ENCODE measurements at regions not wholly inside any gene's neighbourhood (a gene's known extent, or its start where the extent isn't known, plus 50 kb on each side); places are given as distances from the start of the nearest gene placed in this dataset.

DNA sequence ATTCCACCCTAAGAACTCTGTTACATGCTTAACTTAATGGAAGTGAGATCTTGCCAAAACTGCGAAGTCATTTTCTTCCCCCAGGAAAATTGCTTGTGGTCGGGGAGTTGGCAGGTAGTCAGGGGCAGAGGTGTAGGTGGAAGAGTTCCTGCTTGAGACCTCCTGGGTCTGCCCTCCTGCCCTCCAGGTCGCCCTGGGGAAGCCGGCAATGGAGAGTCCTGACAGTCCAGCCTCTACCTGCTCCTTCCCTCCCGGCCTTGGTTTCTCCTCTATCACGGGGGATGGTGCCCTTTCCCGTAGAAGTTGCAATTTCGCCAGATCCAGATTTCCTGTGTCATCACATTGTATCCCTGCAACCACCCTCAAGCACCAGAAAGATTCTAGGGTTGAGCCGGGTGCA is 463.8 kb downstream of the MATN1 start:
- DNase-seq, result no peak

- no peak for DNase-seq
These were observed 464.5 kb downstream of the MATN1 start for GRCh38 chr1:30258876-30259275.

- DNase-seq, result no peak
These were observed 464.9 kb downstream of the MATN1 start for GRCh38 chr1:30258471-30258870.

DNA sequence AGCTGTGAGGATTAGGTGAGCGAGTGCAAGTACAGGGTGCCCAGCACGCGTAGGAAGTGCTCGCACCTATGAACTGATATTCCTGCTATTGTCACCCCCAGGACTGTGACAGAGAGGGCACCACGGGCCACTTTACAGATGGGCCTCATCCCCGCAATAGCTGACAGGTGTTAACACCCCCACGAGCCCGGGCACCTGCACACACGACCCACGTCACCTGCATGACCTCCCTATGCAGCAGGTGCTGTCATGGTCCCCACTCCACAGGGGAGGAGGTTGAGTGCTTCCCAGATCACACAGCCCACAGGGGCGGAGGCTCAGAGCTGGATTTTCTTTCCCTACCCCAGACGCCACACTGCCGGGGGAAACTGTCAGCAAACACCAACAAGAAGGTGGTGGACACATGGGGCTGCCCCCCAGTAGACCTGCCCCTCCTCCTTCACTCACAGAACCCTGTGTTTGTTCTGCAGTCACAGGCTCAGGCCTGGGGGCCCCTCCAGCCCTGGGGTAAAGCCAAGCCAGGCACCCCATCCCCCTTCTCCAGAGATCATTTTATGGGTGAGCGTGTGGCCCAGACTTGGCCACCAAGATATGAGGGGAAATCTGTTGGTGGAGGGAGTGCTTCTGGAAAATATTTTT is 465.5 kb downstream of the MATN1 start:
- no peak for DNase-seq

DNA sequence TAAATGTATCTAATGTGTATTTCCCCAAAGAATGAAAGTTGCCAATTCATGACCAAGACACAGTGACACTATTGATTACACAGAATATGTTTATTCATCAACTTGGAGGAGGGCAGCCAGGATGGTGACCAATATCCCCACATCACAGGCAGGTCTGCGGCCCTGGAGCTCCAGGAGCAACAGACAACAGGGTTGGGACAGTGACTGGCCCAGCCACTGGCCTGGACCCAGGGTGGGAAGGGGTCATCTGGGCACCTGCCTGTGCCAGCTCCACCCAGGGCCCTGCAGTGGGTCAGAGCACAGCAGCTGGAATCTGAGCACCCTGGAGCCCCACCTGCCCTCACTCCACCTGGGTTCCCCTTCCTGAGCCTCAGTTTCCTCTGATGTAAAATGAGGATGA is 466.1 kb downstream of the MATN1 start:
- no peak for DNase-seq

DNA sequence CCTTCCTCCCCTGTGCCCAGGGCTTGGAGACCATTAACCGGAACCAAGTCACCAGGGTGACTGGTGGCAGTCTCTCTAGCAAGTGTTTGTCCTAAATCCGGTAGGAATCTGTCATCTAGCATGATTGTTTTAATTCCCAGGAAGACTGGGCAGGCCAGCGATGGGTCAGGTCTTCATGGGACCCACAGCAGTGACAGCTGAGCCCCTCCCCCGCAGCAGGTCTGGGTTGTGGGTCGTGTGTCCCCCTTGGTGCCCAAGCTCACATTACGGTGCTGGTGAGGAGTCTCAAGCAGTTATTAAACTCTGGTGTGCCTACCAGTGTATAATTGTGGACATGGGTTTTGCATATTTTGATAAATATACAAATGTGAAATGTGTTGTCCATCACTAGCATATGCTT is 466.5 kb downstream of the MATN1 start:
- DNase-seq, result no peak

DNA sequence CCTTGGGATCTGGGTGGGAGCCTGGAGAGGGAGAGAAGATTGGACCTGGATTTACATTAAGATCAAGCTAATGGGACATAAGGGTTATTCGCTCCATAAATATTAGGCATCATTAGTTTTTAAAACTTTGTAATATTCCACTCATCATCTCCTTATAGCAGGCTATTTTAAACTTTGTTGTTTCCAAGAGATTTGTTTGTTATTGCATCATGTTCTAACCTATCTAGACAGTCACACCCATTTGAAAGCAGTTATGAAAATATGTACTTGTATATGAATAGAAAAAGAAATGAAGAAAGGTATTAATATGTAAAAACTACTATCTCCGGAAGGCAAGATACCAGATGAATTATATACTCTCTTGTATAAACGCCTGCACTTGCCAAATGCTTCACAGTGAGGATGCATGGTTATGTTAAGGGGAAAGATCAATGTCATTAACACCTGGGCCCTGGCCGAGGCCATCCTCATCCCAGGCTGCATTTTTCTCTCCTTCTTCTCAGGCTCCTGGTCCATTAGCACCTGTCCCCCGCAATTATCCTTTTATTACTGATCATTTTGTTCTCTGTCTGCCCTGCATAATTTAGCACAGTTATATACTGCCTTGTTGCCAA is 468.2 kb downstream of the MATN1 start:
- no peak for DNase-seq

DNA sequence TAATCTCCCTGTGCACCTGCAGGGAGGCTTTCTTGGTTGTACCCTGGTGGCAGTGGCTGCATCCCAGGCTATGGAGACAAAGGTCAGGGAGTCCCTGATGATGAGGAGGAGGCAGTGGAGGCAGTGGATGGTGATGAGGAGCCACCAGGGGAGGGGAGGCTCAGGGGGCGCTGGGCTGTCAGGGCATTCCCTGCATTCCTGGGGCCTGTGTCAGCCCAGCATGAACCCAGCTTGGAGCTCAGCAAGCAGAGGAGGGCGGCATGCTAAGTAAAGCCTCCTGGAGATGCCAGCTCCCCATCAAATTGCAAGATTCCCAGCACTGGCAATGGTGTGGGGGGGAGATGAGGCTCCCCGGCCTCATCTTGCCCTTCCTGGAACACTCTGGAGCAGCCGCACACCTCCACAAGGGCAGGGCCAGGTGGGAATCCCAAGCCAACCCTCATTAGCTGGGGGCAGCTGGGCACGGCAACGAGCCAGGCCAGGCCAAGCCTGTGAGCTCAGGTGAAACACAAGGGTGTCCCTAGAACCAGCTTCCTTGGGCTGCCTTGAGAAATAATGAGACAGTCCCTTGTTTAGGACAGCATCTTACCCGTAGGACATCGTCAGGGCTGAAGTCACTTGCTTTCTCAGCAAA is 469.5 kb downstream of the MATN1 start:
- no peak for DNase-seq

DNA sequence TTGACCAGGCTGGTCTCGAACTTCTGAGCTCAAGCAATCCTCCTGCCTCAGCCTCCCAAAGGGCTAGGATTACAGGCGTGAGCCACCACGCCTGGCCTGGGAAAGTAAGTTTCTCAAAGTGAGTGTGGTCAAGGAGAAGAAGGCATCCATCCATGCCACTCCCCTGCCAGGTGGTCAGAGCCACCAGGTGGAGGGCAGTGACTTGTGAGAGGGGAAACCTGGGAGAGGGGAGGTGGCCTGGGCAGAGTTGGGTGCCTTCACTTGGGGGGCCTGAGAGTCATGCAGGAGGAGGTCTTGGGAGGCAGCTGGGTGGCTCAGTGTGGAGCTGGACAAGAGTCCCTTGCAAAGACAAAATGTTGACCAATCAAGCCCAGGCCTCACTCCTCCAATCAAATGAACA is 470.0 kb downstream of the MATN1 start:
- no peak for DNase-seq

DNA sequence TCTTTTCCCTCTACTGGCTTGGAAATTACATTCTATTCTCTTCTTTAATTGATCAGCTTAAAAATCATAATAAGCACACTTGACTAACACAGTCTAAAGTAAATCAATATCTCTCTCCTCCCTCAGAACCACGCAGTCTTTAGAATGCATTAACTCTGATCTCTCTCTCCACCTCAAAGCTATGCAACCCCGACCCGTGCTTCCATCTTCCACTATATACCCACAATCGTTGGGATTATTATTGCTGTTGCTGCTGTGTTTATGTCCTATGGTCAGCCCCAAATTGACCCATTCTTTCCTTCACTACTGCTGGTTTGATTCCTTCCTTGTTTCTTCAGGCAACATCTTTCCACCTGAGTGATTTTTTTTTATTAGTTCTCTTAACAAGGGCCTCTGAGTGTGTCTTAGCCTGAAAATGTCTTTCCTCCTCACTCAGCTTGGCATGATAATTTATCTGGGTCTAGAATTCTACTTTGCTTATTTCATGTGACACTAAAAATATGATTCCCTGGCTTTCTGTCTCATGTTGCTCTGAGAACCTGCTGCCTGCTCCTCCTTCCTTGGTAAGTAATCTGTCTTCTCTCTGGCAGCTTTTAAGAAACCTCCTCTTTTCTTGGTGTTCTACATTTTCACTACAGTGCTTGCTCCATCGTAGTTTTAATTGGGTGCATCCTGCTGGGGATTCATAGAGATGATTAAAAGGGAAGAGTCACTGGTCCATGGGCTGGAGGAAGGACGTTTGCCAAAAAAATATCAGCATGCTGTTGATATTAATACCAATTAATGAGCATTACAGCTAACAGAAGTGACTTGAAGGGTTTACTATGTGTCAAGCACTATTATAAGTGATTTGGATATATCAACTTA is 472.2 kb downstream of the MATN1 start:
- no peak for DNase-seq

DNA sequence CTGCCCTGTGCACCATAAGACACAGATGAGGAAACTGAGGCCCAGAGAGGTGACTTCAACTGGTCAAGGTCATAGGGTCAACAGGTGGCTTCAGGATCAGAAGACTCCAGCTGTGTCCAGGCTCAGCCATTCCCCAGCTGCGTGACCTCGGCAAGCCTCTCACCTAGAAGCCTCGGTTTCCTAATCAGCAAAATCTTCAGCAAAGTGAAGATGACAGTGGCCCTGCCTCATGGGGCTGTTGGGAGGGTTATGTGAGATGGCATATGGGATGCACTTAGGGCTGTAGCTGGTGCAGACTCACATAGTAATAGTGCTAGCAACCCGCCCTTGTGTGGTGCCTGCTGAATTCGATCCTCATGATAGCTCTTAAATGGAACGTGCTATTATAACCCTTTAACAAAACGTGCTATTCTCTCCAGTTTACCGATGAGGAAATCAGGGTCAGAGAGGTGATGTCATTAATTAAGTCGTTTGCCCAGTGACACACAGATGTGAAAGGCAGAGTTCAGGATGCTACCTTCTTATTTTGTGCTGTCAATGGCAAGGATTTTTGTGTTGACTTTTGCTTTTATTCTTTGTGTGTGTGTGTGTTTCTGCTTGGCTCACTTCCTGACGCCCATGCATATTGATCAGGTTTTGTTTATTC is 472.9 kb downstream of the MATN1 start:
- no peak for DNase-seq

DNA sequence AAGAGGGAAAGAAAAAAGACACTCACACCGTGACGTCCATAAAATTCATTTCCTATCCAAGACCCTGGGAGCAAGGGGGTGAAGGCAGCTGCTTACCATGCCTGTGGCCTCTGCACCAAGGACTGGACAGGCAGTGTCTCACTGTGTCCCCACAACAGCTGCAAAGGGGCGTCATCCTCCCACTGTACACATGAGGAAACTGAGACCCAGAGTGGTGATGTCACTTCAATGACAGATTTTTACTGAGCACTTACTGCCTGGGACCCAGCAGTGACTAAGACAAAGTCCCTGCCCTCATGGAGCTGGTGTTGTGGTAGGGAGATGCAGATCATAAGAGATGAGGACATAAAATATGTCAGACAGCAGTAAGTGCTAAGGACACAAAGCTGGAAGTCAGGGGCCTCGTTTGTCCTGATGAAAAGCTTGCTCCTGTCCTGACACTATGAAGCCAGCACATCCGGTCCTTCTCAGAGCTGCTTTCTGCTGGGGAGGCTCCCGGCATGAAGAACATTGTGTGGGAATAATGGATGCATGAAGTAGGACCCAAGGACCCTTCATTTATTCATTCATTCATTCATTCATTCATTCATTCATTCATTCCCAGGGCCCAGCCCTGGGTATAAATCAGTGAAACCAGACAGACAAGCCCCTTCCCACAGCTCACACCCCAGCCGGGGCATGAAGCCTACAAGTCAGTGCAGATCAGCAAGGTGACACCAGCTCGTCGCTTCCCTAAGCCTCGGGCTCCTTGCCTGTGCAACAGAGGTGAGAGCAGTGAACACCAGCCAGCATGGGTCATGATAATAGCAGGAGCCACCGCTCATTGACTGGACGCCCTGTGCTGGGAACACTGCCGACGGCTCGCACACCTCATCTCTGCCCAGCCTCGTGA is 473.7 kb downstream of the MATN1 start:
- no peak for DNase-seq

DNA sequence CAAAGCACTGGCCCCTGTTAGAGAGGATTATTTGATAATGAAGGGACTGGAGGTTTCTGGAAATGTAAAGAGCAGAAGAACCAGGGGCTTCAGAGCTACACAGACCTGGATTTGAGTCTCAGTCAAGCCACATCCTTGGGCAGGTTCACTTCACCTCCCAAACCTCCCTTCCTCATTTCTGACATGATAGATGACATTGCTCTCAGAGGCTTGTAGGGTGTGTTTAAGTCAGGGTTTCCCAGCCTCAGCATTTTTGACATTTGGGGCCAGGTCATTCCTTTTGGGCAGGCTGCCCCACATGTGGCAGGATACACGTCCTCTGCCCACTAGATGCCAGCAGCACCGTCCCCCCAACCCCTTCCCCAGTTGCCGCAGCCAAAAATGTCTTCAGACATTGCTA is 474.6 kb downstream of the MATN1 start:
- DNase-seq, result no peak

DNA sequence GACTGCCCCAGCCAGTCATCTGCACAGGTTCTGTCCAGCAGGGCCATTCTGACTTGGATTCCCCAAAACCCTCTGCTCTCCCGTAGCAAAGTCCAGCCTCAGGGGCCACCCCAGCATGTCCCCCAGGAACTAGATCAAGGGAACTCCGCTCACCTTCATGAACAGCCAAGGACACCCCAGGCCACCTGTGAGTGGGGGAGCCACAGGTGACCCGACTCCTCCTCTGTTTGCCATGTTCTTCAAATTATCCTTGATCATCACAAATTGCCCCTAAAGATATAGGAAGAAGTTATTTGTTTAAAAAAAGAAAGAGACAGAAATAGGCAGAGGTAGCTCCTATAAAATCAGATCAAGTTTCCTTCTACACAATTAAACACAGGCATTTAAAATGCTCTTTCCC is 475.0 kb downstream of the MATN1 start:
- no peak for DNase-seq

DNA sequence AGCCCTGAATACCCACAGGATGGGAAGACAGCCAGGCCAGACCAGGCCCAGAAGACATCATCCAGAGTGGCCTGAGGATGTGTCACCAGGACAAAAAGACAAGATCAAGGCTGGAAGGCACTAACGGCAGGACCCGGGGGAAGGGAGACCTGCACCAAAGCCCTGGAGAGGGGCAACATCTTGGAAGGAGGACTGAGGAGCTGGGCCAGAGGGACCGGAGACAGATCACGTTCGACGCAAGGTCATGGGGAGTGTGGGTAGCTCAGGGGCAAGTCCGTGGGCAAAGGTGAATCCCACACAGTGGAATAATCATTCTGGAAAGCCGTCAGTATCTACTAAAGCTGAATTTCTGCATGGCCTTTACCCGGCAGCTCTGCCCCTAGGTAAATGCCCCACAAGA is 478.6 kb downstream of the MATN1 start:
- DNase-seq, result no peak

DNA sequence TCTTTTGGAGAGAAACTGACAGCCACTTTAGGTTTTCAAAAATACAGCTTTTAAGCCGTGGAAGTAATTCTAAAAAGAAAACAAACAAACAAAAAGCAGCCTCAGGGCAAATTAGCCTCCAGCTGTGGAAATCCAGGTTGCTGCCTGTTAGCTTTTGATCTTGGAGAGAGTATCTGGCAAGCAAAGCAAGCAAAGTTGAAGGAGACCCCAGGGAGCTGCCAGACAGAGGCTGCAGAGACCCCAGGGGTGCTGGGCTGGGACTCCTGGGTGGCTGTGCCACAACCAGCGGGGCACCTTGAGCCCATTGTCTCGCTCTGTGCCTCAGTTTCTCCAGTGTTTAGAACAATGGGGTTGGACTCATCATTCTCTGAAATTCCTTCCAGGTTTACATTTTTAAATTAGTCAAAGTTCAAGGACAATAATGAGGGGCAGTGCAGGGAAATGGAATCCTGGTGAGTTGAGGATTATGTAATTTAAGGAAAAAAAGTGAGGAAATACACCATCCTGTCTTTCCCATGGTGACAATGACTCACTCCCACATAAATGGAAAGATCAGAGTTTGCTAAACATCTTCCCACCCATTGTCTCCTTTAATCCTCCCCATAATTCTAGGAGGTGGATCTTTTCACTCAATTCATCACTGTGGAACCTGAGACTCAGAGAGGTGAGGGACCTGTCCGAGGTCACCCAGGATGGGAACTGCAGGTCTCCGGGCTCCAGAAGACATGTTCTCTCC is 480.5 kb downstream of the MATN1 start:
- DNase-seq, result no peak

DNA sequence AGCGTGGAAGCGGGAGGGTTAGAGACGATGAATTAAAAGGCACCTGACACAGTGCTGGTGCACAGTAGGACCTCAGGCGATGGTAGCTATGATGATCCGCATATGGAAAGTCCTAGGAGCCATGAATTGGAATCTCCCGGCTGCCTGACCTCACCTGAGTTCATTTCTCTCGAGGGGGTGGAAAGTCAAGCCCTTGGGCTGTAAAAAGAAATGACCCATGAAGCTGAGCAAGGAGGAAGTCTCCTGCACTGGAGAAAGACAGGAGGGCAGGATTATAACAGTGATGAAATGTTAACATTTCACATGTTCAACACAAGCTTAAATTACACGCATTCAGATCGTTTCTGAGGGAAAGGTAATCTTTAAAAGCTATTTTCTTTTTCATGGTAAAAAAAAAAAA is 481.2 kb downstream of the MATN1 start:
- DNase-seq, result no peak

GRCh38 chr1:30241681-30242080 is 481.7 kb downstream of the MATN1 start:
- DNase-seq, result no peak

DNA sequence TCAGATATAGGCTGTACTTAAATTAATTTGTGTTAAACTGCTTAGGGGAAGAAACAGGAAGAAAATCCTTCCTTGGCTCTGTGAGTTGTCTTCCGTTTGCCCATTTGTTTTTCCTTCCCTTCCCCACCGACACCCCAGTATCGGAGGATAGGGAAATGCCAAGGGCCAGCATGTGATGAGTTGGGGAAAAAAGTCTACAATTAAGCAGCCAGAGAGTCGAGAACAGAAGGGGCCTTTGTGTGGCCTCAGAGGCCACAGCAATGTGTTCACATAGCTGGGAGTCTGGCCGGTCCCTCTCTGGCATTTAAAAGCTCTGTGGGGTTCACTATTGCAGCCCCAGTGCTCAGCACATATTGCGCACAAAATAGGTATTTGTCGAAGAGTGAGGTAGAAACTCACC is 489.3 kb downstream of the MATN1 start:
- no peak for DNase-seq

- DNase-seq, result no peak
These were observed 491.0 kb downstream of the MATN1 start for GRCh38 chr1:30232288-30232899.

DNA sequence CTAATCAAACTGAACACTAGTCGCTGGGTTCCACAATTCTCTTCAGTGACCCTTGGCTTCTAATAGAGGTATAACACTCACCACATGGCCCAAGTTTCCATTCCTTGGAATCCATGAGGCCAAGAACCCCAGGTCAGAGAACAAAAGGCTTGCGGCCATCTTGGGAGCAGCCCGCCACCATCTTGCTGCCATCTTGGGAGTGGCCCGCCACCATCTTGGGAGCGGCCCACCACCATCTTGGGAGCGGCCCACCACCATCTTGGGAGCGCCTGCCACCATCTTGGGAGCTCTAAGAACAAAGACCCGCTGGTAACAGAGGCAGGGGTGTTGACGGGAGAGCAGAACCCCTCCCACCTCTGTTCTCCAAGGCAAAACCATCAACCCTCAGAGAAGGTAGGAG is 493.4 kb downstream of the MATN1 start:
- no peak for DNase-seq

Measured in activated CD8-positive, alpha-beta memory T cell treated with anti-CD3 and anti-CD28 coated beads for 24 hours (primary cell).